Right kidney (tissue), 1 donor: ENCODE measurements at regions not wholly inside any gene's neighbourhood (a gene's known extent, or its start where the extent isn't known, plus 50 kb on each side); places are given as distances from the start of the nearest gene placed in this dataset.
"Not testable (repeated sequence)": the region's sequence is repeated elsewhere in the genome, so short reads cannot be mapped to it uniquely, and the experiment has no call there.

Source experiments
- DNase-seq: peaks from one replicate; pipeline ENCODE4 v3.0.0-alpha.2; 2016

- DNase-seq: not testable (repeated sequence)
These were observed 356.9 kb downstream of the TUBA3C start for GRCh38 chr13:18824678-18825077.

- DNase-seq: not testable (repeated sequence)
These were observed 358.7 kb downstream of the TUBA3C start for GRCh38 chr13:18822655-18823639.

GRCh38 chr13:18773988-18774387, 407.6 kb downstream of the TUBA3C start:
- not testable (repeated sequence) for DNase-seq

GRCh38 chr13:18741696-18742095, 439.9 kb downstream of the TUBA3C start:
- not testable (repeated sequence) for DNase-seq

GRCh38 chr13:18739310-18739709, 442.3 kb downstream of the TUBA3C start:
- DNase-seq: no peak

GRCh38 chr13:18738086-18738485, 443.5 kb downstream of the TUBA3C start:
- not testable (repeated sequence) for DNase-seq

- DNase-seq: not testable (repeated sequence)
These were observed 454.5 kb downstream of the TUBA3C start for GRCh38 chr13:18727138-18727537.

- DNase-seq: not testable (repeated sequence)
These were observed 455.1 kb downstream of the TUBA3C start for GRCh38 chr13:18726524-18726923.

- not testable (repeated sequence) for DNase-seq
These were observed 456.3 kb downstream of the TUBA3C start for GRCh38 chr13:18725242-18725822.

- no peak for DNase-seq
These were observed 466.7 kb downstream of the TUBA3C start for GRCh38 chr13:18714889-18715288.

- not testable (repeated sequence) for DNase-seq
These were observed 471.0 kb downstream of the TUBA3C start for GRCh38 chr13:18710673-18711072.

- not testable (repeated sequence) for DNase-seq
These were observed 475.1 kb downstream of the TUBA3C start for GRCh38 chr13:18706538-18706937.

GRCh38 chr13:18702464-18703247, 479.0 kb downstream of the TUBA3C start:
- not testable (repeated sequence) for DNase-seq

GRCh38 chr13:18698332-18698731, 483.3 kb downstream of the TUBA3C start:
- DNase-seq: not testable (repeated sequence)

- not testable (repeated sequence) for DNase-seq
These were observed 483.8 kb downstream of the TUBA3C start for GRCh38 chr13:18697851-18698250.

- DNase-seq: not testable (repeated sequence)
These were observed 484.4 kb downstream of the TUBA3C start for GRCh38 chr13:18697221-18697620.

GRCh38 chr13:18677403-18677802, 504.2 kb downstream of the TUBA3C start:
- DNase-seq: not testable (repeated sequence)

GRCh38 chr13:18675268-18675667, 506.4 kb downstream of the TUBA3C start:
- DNase-seq: not testable (repeated sequence)

- DNase-seq: not testable (repeated sequence)
These were observed 507.8 kb downstream of the TUBA3C start for GRCh38 chr13:18673794-18674193.

- not testable (repeated sequence) for DNase-seq
These were observed 515.0 kb downstream of the TUBA3C start for GRCh38 chr13:18666585-18666984.

GRCh38 chr13:18665716-18666115, 515.9 kb downstream of the TUBA3C start:
- not testable (repeated sequence) for DNase-seq

GRCh38 chr13:18665124-18665523, 516.5 kb downstream of the TUBA3C start:
- not testable (repeated sequence) for DNase-seq
